Stimulated activated CD8-positive, alpha-beta memory T cell treated with anti-CD3 and anti-CD28 coated beads, Interleukin-15, amount 100 ng/mL, for 24 hours (primary cell): ENCODE measurements at regions not wholly inside any gene's neighbourhood (a gene's known extent, or its start where the extent isn't known, plus 50 kb on each side); places are given as distances from the start of the nearest gene placed in this dataset.
"Not testable (repeated sequence)": the region's sequence is repeated elsewhere in the genome, so short reads cannot be mapped to it uniquely, and the experiment has no call there.

Experiments
- DNase-seq: peaks from one replicate; pipeline ENCODE4 v3.0.0-alpha.2; 2020; ENCODE audit warnings: low read depth

DNA sequence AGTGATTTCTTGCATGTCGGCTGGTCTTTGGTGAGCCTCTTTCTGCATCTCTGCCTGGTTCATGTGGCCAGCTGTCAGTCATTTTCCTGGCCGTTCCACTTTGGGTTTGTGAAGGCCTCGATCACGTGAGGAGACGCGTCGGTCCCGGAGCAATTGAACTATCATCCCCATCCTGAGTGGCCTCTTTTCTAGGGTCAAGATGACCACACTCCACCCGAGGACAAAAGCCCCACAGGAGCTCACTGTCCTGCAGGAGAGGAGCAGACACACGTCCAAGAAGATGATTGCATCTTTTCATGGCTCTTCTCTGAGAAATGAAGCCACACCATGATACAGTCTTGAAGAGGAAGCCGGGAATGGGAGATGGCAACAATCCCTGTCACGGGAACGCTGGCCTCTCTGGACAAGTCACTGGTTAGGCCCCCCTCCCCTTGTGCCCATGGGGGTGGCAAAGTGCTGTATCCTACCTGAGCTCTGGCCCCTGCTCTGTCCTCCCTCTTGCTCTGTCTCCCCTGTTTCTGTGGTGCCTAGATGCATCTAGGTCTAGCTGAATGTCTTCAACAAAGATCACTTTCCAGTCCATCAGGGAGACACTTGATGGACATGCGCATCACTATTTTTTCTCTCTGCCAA lies 291.4 kb upstream of the ZNF337 start:
- not testable (repeated sequence) for DNase-seq

GRCh38 chr20:25987073-25987927 lies 290.6 kb upstream of the ZNF337 start:
- peak; percentile 28 for DNase-seq

- no peak for DNase-seq
These were observed 288.9 kb upstream of the ZNF337 start for GRCh38 chr20:25985597-25985996.

- no peak for DNase-seq
These were observed 288.3 kb upstream of the ZNF337 start for GRCh38 chr20:25984933-25985332.

DNA sequence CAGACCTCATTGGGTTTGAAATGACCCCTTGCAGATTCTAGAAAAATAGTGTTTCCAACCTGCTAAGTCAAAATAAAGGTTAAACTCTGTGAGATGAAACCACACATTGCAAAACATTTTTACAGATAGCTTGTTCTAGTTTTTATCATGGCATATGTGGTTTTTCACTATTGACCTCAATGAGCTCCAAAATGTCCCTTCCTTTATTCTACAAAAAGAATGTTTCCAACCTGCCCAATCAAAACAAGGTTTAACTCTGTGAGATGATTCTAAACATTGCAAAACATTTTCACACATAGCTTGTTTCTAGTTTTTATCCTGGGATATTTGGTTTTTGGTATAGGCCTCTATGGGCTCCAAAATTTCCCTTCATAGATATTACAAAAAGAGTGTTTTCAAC lies 286.0 kb upstream of the ZNF337 start:
- DNase-seq: not testable (repeated sequence)

GRCh38 chr20:25978450-25979190 lies 282.0 kb upstream of the ZNF337 start:
- DNase-seq: not testable (repeated sequence)

- not testable (repeated sequence) for DNase-seq
These were observed 279.2 kb upstream of the ZNF337 start for GRCh38 chr20:25975816-25976215.

GRCh38 chr20:25965203-25965602 lies 268.6 kb upstream of the ZNF337 start:
- not testable (repeated sequence) for DNase-seq

DNA sequence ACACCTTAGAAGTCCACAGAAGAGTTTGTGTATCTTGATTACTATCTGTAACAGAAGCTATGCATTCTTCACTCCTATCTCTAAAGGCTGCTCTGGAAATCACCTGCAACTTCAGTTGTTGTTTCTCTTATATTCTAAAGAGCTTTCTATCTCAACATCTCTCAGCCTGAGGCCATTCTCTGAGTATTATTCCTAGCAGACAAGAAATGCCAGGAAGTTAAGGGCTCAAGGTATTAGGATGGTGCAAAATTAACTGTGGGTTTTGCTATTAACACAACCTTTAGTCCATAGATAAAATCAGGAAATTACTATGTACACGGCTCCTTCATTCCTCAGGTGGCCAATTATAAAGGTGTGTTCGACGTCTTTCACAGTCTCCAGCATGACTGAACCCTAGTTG lies 257.2 kb upstream of the ZNF337 start:
- not testable (repeated sequence) for DNase-seq

GRCh38 chr20:25935230-25935629 lies 238.6 kb upstream of the ZNF337 start:
- DNase-seq: not testable (repeated sequence)

- DNase-seq: not testable (repeated sequence)
These were observed 236.2 kb upstream of the ZNF337 start for GRCh38 chr20:25932806-25933205.

GRCh38 chr20:25932170-25932569 lies 235.5 kb upstream of the ZNF337 start:
- not testable (repeated sequence) for DNase-seq

DNA sequence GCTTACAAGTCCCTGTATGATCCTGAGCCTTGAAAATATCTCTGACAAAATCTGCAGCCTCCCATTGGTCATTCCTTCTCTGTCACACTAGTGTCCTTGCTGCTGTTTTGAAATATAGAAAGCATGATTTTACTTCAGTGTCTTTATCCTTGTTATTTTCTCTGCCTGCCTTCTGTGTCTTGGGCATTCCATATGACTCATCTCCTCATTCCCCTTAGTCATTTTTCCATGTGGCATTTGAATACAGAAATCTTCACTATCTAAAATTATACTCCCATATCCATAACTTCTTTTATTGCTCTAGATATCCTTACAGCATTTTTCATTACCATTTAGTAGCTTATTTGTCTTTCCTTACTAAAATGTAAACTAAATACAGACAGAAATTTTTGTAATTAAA lies 205.7 kb upstream of the ZNF337 start:
- not testable (repeated sequence) for DNase-seq

DNA sequence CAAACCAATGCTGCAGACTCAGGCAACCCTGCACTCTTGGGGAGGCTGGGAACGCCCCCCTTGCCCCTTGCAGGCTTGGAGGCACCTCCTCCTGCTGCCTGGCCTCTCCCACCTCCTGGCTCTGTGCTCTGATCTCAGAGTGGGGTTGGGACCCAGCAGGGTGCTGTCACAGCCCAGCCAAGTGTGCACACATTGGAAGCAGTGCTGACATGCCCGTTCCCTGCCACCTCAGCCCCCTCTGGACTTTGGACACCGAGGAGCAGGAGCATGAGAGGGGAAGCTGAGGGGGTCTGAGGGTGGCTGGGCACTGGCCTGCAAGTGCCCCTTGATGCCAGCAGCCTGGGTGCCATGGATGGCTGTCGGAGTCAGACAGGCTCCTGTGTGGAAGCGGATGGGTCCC lies 202.0 kb upstream of the ZNF337 start:
- DNase-seq: not testable (repeated sequence)

DNA sequence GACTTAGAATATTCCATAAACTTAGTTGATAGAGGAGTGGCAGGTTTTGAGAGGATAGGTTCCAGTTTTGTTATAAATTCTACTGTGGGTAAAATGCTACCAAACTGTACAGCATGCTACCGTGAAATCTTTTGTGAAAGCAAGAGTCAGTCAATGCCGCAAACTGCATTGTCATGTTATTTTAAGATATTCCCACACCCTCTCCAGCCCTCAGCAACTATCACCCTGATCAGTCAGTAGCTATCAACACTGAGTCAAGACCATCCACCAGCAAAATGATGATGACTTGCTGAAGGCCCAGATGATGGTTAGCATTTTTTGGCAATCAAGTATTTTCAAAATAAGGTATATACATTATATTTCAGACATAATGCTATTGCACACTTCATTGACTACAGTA lies 182.4 kb upstream of the ZNF337 start:
- DNase-seq: not testable (repeated sequence)

DNA sequence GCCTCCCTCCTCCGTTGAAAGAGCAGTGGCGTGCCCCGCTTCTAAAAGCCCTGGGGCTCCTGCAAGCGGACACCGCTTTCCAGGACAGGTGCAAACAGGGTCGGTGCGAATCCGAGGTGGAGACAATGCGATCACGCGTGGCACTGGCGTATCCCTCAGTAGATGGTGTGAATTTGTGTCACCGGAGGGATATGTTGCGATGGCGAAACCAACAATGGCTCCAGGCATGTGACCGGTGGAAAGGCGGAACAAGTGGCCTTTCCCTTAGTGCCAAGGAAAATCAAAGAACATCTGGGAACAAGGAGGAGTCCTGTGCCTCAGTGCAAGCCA lies 172.0 kb upstream of the ZNF337 start:
- DNase-seq: not testable (repeated sequence)

DNA sequence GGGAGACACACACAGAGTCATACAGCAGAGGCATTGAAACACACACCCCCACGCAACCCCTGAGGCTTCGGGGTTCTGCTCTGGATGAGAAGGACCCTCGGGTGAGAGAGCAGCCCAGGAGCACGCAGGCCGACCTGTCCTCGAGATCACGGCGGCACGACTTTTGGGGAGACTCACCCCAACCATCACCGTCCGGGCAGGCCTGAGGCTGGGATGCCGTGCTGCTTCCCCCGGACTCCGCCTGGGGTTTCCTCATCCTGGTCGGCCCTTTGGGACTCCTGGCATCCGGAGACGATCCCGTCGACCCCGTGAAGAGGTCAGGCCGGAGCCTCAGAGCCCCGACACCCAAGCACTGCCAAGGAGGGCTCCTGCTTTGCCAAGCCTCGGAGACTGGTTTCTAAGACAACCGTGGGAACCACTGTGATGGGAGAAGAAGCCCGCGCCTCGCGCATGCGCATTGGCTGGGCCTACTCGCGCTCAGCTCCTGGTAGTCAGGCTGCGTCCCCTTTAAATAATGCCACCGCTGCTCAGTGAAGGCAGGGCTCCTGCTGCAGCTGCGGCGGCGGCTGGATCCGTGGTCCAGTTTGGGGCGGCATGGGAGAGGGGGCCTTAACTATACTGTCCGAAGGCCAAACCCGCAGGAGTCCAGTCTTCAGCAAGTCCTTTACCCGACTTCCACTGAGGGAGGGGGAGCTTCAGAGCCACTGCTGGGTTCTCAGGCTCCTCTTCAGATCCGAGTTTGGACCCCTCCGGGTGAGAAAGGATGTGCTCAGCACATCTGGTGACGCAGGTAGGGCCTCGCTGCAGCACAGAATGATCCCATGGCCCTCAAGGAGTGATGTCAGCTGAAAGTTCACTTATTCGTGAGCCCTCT lies 171.4 kb upstream of the ZNF337 start:
- peak; percentile 60 for DNase-seq

DNA sequence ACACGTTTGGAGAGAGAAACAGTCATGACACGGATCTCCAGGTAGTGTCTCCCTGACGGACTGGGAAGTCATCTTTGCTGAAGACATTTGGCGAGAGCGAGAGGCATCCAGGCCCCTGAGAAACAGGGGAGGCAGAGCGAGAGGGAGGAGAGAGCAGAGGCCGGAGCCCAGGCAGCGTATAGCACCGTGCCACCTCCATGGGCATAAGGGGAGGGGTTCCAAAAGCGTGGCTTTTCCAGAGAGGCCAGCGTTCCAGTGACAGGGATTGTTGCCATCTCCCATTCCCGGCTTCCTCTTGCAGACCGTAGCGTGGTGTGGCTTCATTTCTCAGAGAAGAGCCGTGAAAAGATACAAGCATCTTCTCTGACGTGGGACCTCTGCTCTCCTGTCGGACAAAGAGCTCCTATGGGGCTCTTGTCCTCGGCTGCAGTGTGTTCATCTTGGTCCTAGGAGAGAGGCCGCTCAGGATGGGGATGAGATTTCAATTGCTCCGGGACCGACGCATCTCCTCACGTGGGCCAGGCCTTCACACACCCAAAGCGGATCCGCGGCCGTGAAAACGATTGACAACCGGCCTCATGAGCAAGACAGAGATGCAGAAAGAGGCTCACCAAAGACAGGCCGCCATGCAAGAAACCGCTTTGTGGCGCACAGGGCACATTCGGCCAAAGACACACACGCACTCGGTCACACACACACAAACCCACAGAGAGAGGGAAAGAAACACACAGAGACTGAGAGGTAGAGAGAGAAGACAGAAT lies 170.5 kb upstream of the ZNF337 start:
- DNase-seq: not testable (repeated sequence)

GRCh38 chr20:25865715-25866656 lies 169.3 kb upstream of the ZNF337 start:
- peak; percentile 55 for DNase-seq
